IMR-90 (cell line): ENCODE measurements at regions not wholly inside any gene's neighbourhood (a gene's known extent, or its start where the extent isn't known, plus 50 kb on each side); places are given as distances from the start of the nearest gene placed in this dataset.

Source experiments
- ATAC-seq: fragments of 200-7000 bp; cut with Tn5 transposase; 2 replicates; pipeline ENCODE4 v1.9.1; 2020; ENCODE audit warnings: low read depth, mild to moderate bottlenecking, moderate library complexity
- BruUV-seq: library from RNA; stranded (reverse); fragments of 400-500 nt; replicated peaks from 2 replicates; lab custom pipeline; 2021; lab: Mats Ljungman, UMichigan
- CTCF ChIA-PET: fragments of 300-600 bp; formaldehyde crosslinking; extraction: SDS; loops from one replicate; lab custom pipeline; 2021; ENCODE audit warnings: antibody characterized with exemption; lab: Yijun Ruan, JAX
- POLR2A ChIA-PET: fragments of 300-600 bp; sonication (Branson Sonifier 250); formaldehyde crosslinking; loops from one replicate; lab custom pipeline; 2022; ENCODE audit warnings: antibody characterized with exemption; ENCODE audit not compliant: unreplicated experiment; lab: Charles Lee
- DNase-seq: peaks from one replicate; pipeline ENCODE4 v3.0.0; 2013
- H2AFZ ChIP-seq: replicated peaks from 2 replicates; pipeline ENCODE3; 2013; ENCODE audit warnings: low read length, mild to moderate bottlenecking; ENCODE audit not compliant: poor library complexity
- H2AK5ac ChIP-seq: 2 replicates; pipeline ENCODE4 v1.6.1; 2013; ENCODE audit warnings: low read depth, low read length, inconsistent platforms
- H2AK9ac ChIP-seq: replicated peaks from 2 replicates; pipeline ENCODE3; 2013; ENCODE audit warnings: mild to moderate bottlenecking, low read depth, low read length, moderate library complexity; ENCODE audit not compliant: poor library complexity
- H2BK120ac ChIP-seq: 2 replicates; pipeline ENCODE4 v1.6.1; 2013; ENCODE audit warnings: low read depth, low read length, inconsistent platforms
- H2BK15ac ChIP-seq: 3 replicates; pipeline ENCODE4 v1.6.1; 2013; ENCODE audit warnings: low read depth, low read length, inconsistent platforms
- H2BK20ac ChIP-seq: 2 replicates; pipeline ENCODE4 v1.6.1; 2013; ENCODE audit warnings: low read depth, mild to moderate bottlenecking, inconsistent platforms, low read length, moderate library complexity
- H2BK5ac ChIP-seq: 2 replicates; pipeline ENCODE4 v1.6.1; 2013; ENCODE audit warnings: mild to moderate bottlenecking, low read depth, low read length, inconsistent platforms; ENCODE audit not compliant: poor library complexity, severe bottlenecking
- H3K14ac ChIP-seq: replicated peaks from 2 replicates; pipeline ENCODE4 v1.6.1; 2013; ENCODE audit warnings: low read depth, low read length, inconsistent platforms
- H3K18ac ChIP-seq: 2 replicates; pipeline ENCODE4 v1.6.1; 2013; ENCODE audit warnings: low read depth, low read length, control low read depth
- H3K23ac ChIP-seq: 2 replicates; pipeline ENCODE4 v1.6.1; 2013; ENCODE audit warnings: low read depth, low read length, inconsistent platforms
- H3K27ac ChIP-seq: 2 replicates; pipeline ENCODE4 v1.5.1; 2013; ENCODE audit warnings: mild to moderate bottlenecking, control low read depth, low read length; ENCODE audit not compliant: insufficient read depth
- H3K27me3 ChIP-seq: 2 replicates; pipeline ENCODE4 v1.6.1; 2013; ENCODE audit warnings: low read length; ENCODE audit not compliant: control insufficient read depth, insufficient read depth
- H3K36me3 ChIP-seq: 2 replicates; pipeline ENCODE4 v1.6.1; 2013; ENCODE audit warnings: low read length, mixed read lengths; ENCODE audit not compliant: control insufficient read depth, insufficient read depth
- H3K4ac ChIP-seq: 2 replicates; pipeline ENCODE4 v1.6.1; 2013; ENCODE audit warnings: low read depth, low read length, inconsistent platforms
- H3K4me1 ChIP-seq: 2 replicates; pipeline ENCODE4 v1.6.1; 2013; ENCODE audit warnings: low read length, mixed read lengths; ENCODE audit not compliant: control insufficient read depth, insufficient read depth
- H3K4me2 ChIP-seq: 2 replicates; pipeline ENCODE4 v1.6.1; 2013; ENCODE audit warnings: low read depth, mild to moderate bottlenecking, control low read depth, low read length, moderate library complexity
- H3K4me3 ChIP-seq: 2 replicates; pipeline ENCODE4 v1.5.1; 2013; ENCODE audit warnings: low read depth, mild to moderate bottlenecking, control low read depth, low read length, moderate library complexity; ENCODE audit not compliant: insufficient read depth
- H3K56ac ChIP-seq: 2 replicates; pipeline ENCODE4 v1.6.1; 2013; ENCODE audit warnings: low read length, inconsistent platforms; ENCODE audit not compliant: insufficient read depth; ENCODE audit errors: extremely low read depth
- H3K79me1 ChIP-seq, 2 experiments: 2 replicates each; pipeline ENCODE4 v1.6.1; 2013; ENCODE audit warnings: low read length in 2 of 2, inconsistent platforms in 1 of 2, low read depth in 1 of 2
- H3K9ac ChIP-seq: 2 replicates; pipeline ENCODE4 v1.6.1; 2013; ENCODE audit warnings: low read depth, low read length, control low read depth
- H3K9me1 ChIP-seq: 2 replicates; pipeline ENCODE4 v1.6.1; 2013; ENCODE audit warnings: low read length, inconsistent platforms; ENCODE audit not compliant: insufficient read depth
- H3K9me3 ChIP-seq: 2 replicates; pipeline ENCODE4 v1.6.1; 2013; ENCODE audit warnings: low read length; ENCODE audit not compliant: control insufficient read depth, insufficient read depth
- H4K20me1 ChIP-seq: 2 replicates; pipeline ENCODE4 v1.6.1; 2013; ENCODE audit warnings: low read length, inconsistent platforms; ENCODE audit not compliant: insufficient read depth
- H4K5ac ChIP-seq: 2 replicates; pipeline ENCODE4 v1.6.1; 2013; ENCODE audit warnings: mild to moderate bottlenecking, low read depth, low read length, control low read depth
- H4K8ac ChIP-seq, 2 experiments: 2 replicates each; pipeline ENCODE4 v1.6.1; 2013; ENCODE audit warnings: low read depth in 2 of 2, low read length in 2 of 2, control low read depth in 1 of 2, inconsistent platforms in 1 of 2
- H4K91ac ChIP-seq: 2 replicates; pipeline ENCODE4 v1.6.1; 2013; ENCODE audit warnings: low read depth, low read length, inconsistent platforms; ENCODE audit not compliant: insufficient read depth
- CHD1 ChIP-seq: IDR thresholded peaks from 2 replicates; pipeline ENCODE4 v1.6.1; 2012; ENCODE audit warnings: low read depth, low read length, improper control_type of control experiment
- NFE2L2 ChIP-seq: fragments of 150-350 bp; IDR thresholded peaks from 2 replicates; pipeline ENCODE4 v1.6.1; 2016; ENCODE audit warnings: low read depth, mild to moderate bottlenecking, low read length
- RCOR1 ChIP-seq: IDR thresholded peaks from 2 replicates; pipeline ENCODE4 v1.6.1; 2012; ENCODE audit warnings: mild to moderate bottlenecking, low read length, improper control_type of control experiment; ENCODE audit not compliant: insufficient replicate concordance
- RFX5 ChIP-seq: IDR thresholded peaks from 2 replicates; pipeline ENCODE4 v1.8.0; 2012; ENCODE audit warnings: low read depth, mild to moderate bottlenecking, low read length, moderate library complexity
- WGBS, 2 experiments: methylation state at CpG; one replicate each; pipeline versions ENCODE4 v1.1.5 to v1.1.7; 2013; ENCODE audit warnings: missing lambda C conversion rate in 2 of 2; ENCODE audit not compliant: insufficient read length in 1 of 2; ENCODE audit errors: extremely low coverage in 2 of 2; 5-methylcytosine and 5-hydroxymethylcytosine counted together
- dilution Hi-C: fragments of 300-500 bp; cut with HindIII; formaldehyde crosslinking; loops from one replicate; pipeline ENCODE4 v1.14.3; 2018; ENCODE audit warnings: low sequenced_read_pairs; ENCODE audit not compliant: unreplicated experiment
- in situ Hi-C: fragments of 300-500 bp; cut with MboI; formaldehyde crosslinking; loops from 3 replicates; pipeline ENCODE4 v1.14.3; 2019; ENCODE audit warnings: low sequenced_read_pairs, inconsistent platforms, mixed read lengths
- intact Hi-C: fragments of 100-400 bp; cut with micrococcal nuclease; formaldehyde crosslinking; loops from 2 replicates; pipeline ENCODE4 v1.10.0; 2022
- TF ChIP-seq, protein P1 (sequence below): fragments of 150-350 bp; IDR thresholded peaks from 2 replicates; pipeline ENCODE4 v1.6.1; 2017; ENCODE audit warnings: mild to moderate bottlenecking, antibody characterized with exemption, low read length, low read depth

- no peak overlapping the region for H2BK5ac ChIP-seq
- ChIA-PET POLR2A (no interaction called here), CTCF (no interaction called here)
- DNase-seq: no peak
- H3K18ac ChIP-seq: peak overlapping the region; percentile 30; the same call in 1 of the 2 replicates
- H3K9me1 ChIP-seq: 0 out of 2 replicates have a peak, but pooled peaks cover 3% of the 10 kb centered on the region
- peak overlapping the region; percentile 69 for H2BK120ac ChIP-seq
- no peak overlapping the region for H3K14ac ChIP-seq
- peak overlapping the region; percentile 27 to 84; a peak in 2 of 4 replicates for H4K8ac ChIP-seq
- BruUV-seq: no TSS peak
- peak overlapping the region; percentile 57 for H2BK20ac ChIP-seq
- H4K91ac ChIP-seq: peak overlapping the region; percentile 57
- in situ Hi-C loops (no loop called here), intact Hi-C loops (no loop called here), dilution Hi-C loops (no loop called here)
- no peaks in the 10 kb centered on the region for H3K79me1 ChIP-seq
- peak overlapping the region; percentile 77 for H3K4me2 ChIP-seq
- H3K56ac ChIP-seq: peak overlapping the region; percentile 68; the same call in 1 of the 2 replicates
- H2AK9ac ChIP-seq: peak overlapping the region; percentile 55
- ATAC-seq: no peak
- WGBS, 2 experiments: no CpG with 5 or more reads among the region's 11 CpGs
- peak overlapping the region; percentile 49; the same call in 1 of the 2 replicates for H2AK5ac ChIP-seq
- no peak overlapping the region; the same call in 1 of the 2 replicates for H4K5ac ChIP-seq
- 0 out of 2 replicates have a peak, but pooled peaks cover 1% of the 10 kb centered on the region for H3K27me3 ChIP-seq
- TF ChIP-seq, protein P1, sequence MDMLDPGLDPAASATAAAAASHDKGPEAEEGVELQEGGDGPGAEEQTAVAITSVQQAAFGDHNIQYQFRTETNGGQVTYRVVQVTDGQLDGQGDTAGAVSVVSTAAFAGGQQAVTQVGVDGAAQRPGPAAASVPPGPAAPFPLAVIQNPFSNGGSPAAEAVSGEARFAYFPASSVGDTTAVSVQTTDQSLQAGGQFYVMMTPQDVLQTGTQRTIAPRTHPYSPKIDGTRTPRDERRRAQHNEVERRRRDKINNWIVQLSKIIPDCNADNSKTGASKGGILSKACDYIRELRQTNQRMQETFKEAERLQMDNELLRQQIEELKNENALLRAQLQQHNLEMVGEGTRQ: no peak
- TF ChIP-seq CHD1 (no peak), RCOR1 (no peak), RFX5 (no peak), NFE2L2 (no peak)
- peak overlapping the region; percentile 59 for H3K4ac ChIP-seq
- H2BK15ac ChIP-seq: peak overlapping the region; percentile 7; the same call in 2 of the 3 replicates
- no peak overlapping the region; the same call in 1 of the 2 replicates for H3K23ac ChIP-seq
- no peaks in the 10 kb centered on the region for H3K36me3 ChIP-seq
- H3K27ac ChIP-seq: peak overlapping the region; percentile 92
- peak overlapping the region; percentile 24 for H3K4me3 ChIP-seq
- H3K9me3 ChIP-seq: no peaks in the 10 kb centered on the region
- peak overlapping the region; percentile 46 for H3K9ac ChIP-seq
- H4K20me1 ChIP-seq: no peaks in the 10 kb centered on the region
- H2AFZ ChIP-seq: peak overlapping the region; percentile 90
- H3K4me1 ChIP-seq: no peaks in the 10 kb centered on the region
Measured at GRCh38 chr15:98549003-98549402, 99.3 kb upstream of the IGF1R start.
